ENCODE measurements at regions not wholly inside any gene's neighbourhood (a gene's known extent, or its start where the extent isn't known, plus 50 kb on each side); places are given as distances from the start of the nearest gene placed in this dataset.

GRCh38 chr11:71370895-71371673, 77.1 kb downstream of the DHCR7 start:
- Histone ChIP-seq H3K79me2 (ENCODE audit: insufficient read depth, low read length) (no peaks in the 10 kb centered on the region), H3K4me2 (ENCODE audit: low read length) (no peak overlapping the region), H2AFZ (ENCODE audit: low read length) (no peak overlapping the region), H3K9me2 (ENCODE audit: low read depth, low read length) (no peaks in the 10 kb centered on the region), H3K4me1 (ENCODE audit: insufficient read depth, low read length, severe bottlenecking) (peaks cover 3% of the 10 kb centered on the region), H3K27me3 (ENCODE audit: insufficient read depth, low read length) (no peaks in the 10 kb centered on the region), H4K20me1 (ENCODE audit: insufficient read depth, low read length) (no peaks in the 10 kb centered on the region), H3F3A (ENCODE audit: insufficient read depth, low read length) (no peaks in the 10 kb centered on the region), H3K36me3 (ENCODE audit: insufficient read depth, low read length) (no peaks in the 10 kb centered on the region), H3K4me3 (ENCODE audit: low read depth, low read length, poor library complexity, severe bottlenecking) (no peak overlapping the region), H3K9ac (ENCODE audit: low read length) (no peak overlapping the region), H3K27ac (ENCODE audit: low read depth, low read length, poor library complexity, severe bottlenecking) (no peak overlapping the region), H3K9me3 (ENCODE audit: low read length) (no peaks in the 10 kb centered on the region)
- TF ChIP-seq CTCF (IDR thresholded peaks at IDR 0.05; ENCODE audit: low read length) (peak; percentile 40), EZH2 (IDR thresholded peaks at IDR 0.05; ENCODE audit: borderline replicate concordance, low read length) (no peak)

GRCh38 chr11:71370020-71370747, 78.0 kb downstream of the DHCR7 start:
- Histone ChIP-seq H4K20me1 (ENCODE audit: insufficient read depth, low read length) (no peaks in the 10 kb centered on the region), H3K4me2 (ENCODE audit: low read length) (no peak overlapping the region), H3K9ac (ENCODE audit: low read length) (no peak overlapping the region), H3K4me1 (ENCODE audit: insufficient read depth, low read length, severe bottlenecking) (peaks cover 3% of the 10 kb centered on the region), H3K4me3 (ENCODE audit: low read depth, low read length, poor library complexity, severe bottlenecking) (no peak overlapping the region), H3K27ac (ENCODE audit: low read depth, low read length, poor library complexity, severe bottlenecking) (no peak overlapping the region), H2AFZ (ENCODE audit: low read length) (no peak overlapping the region), H3K36me3 (ENCODE audit: insufficient read depth, low read length) (no peaks in the 10 kb centered on the region), H3K79me2 (ENCODE audit: insufficient read depth, low read length) (no peaks in the 10 kb centered on the region), H3F3A (ENCODE audit: insufficient read depth, low read length) (no peaks in the 10 kb centered on the region), H3K9me3 (ENCODE audit: low read length) (no peaks in the 10 kb centered on the region), H3K27me3 (ENCODE audit: insufficient read depth, low read length) (no peaks in the 10 kb centered on the region), H3K9me2 (ENCODE audit: low read depth, low read length) (no peaks in the 10 kb centered on the region)
- TF ChIP-seq CTCF (IDR thresholded peaks at IDR 0.05; ENCODE audit: low read length) (no peak), EZH2 (IDR thresholded peaks at IDR 0.05; ENCODE audit: borderline replicate concordance, low read length) (no peak)

- no peak overlapping the region for H3K4me3 ChIP-seq (ENCODE audit: low read depth, low read length, poor library complexity, severe bottlenecking)
- H3K79me2 ChIP-seq (ENCODE audit: insufficient read depth, low read length) = no peaks in the 10 kb centered on the region
- no peaks in the 10 kb centered on the region for H4K20me1 ChIP-seq (ENCODE audit: insufficient read depth, low read length)
- no peak for TF ChIP-seq CTCF (IDR thresholded peaks at IDR 0.05; ENCODE audit: low read length)
- H3K27me3 ChIP-seq (ENCODE audit: insufficient read depth, low read length) = no peaks in the 10 kb centered on the region
- no peak overlapping the region for H3K9ac ChIP-seq (ENCODE audit: low read length)
- H3F3A ChIP-seq (ENCODE audit: insufficient read depth, low read length) = no peaks in the 10 kb centered on the region
- H3K27ac ChIP-seq (ENCODE audit: low read depth, low read length, poor library complexity, severe bottlenecking) = no peak overlapping the region
- no peaks in the 10 kb centered on the region for H3K9me2 ChIP-seq (ENCODE audit: low read depth, low read length)
- H3K9me3 ChIP-seq (ENCODE audit: low read length) = no peaks in the 10 kb centered on the region
- no peaks in the 10 kb centered on the region for H3K36me3 ChIP-seq (ENCODE audit: insufficient read depth, low read length)
- no peak overlapping the region for H2AFZ ChIP-seq (ENCODE audit: low read length)
- H3K4me2 ChIP-seq (ENCODE audit: low read length) = no peak overlapping the region
- peaks cover 3% of the 10 kb centered on the region for H3K4me1 ChIP-seq (ENCODE audit: insufficient read depth, low read length, severe bottlenecking)
These were observed 78.8 kb downstream of the DHCR7 start for GRCh38 chr11:71369411-71369810.
